HepG2 (cell line): ENCODE measurements at regions not wholly inside any gene's neighbourhood (a gene's known extent, or its start where the extent isn't known, plus 50 kb on each side); places are given as distances from the start of the nearest gene placed in this dataset.
A peak's percentile ranks its signal among the peaks of the same experiment; 100 is the strongest.

Source experiments
- ATAC-seq: fragments of 200-7000 bp; cut with Tn5 transposase; 3 replicates; pipeline ENCODE4 v1.9.1; 2020; ENCODE audit warnings: mild to moderate bottlenecking, moderate library complexity
- BruUV-seq: library from RNA; stranded (reverse); fragments of 400-500 nt; replicated peaks from 2 replicates; lab custom pipeline; 2021; lab: Mats Ljungman, UMichigan
- CTCF ChIA-PET: fragments of 300-600 bp; formaldehyde crosslinking; extraction: SDS; loops from one replicate; lab custom pipeline; 2021; ENCODE audit warnings: low total read pairs, inconsistent platforms, low intra/inter-chr PET ratio; lab: Yijun Ruan, JAX
- POLR2A ChIA-PET: fragments of 350-600 bp; sonication (Branson Sonifier 250); formaldehyde crosslinking; loops from one replicate; lab custom pipeline; 2020; ENCODE audit warnings: antibody characterized with exemption, inconsistent platforms; lab: Yijun Ruan, JAX
- DNase-seq: peaks from one replicate; pipeline ENCODE4 v3.0.0-alpha.2; 2015; ENCODE audit warnings: low spot score
- FAIRE-seq: peaks from 3 replicates; lab custom pipeline; 2011; peaks lifted over from hg19 to GRCh38; lab: Jason Lieb, UNC
- H2AFZ ChIP-seq: one replicate; pipeline ENCODE4 v1.6.1; 2011; ENCODE audit warnings: low read length, inconsistent platforms
- H3K27ac ChIP-seq: fragments of 300-600 bp; 3 replicates; pipeline ENCODE4 v1.8.0; 2011; ENCODE audit warnings: mixed run types, mild to moderate bottlenecking, mixed read lengths, low read length, inconsistent platforms; ENCODE audit not compliant: insufficient read depth; ENCODE audit errors: extremely low read length
- H3K27me3 ChIP-seq, 2 experiments: fragments of 200-600 bp in 1 of 2; 2 replicates in 1 of 2; 3 replicates in 1 of 2; pipeline versions ENCODE4 v1.6.0 to v1.8.0; 2011; ENCODE audit warnings: low read length in 2 of 2, mild to moderate bottlenecking in 2 of 2, moderate library complexity in 2 of 2, inconsistent platforms in 1 of 2; ENCODE audit not compliant: insufficient read depth in 2 of 2, control insufficient read depth in 1 of 2
- H3K36me3 ChIP-seq, 2 experiments: fragments of 200-600 bp in 1 of 2; replicated peaks in 1 of 2; 2 replicates in 1 of 2; 3 replicates in 1 of 2; pipeline versions ENCODE4 v1.5.1 to v1.8.0; 2011; ENCODE audit warnings: low read length in 2 of 2, inconsistent platforms in 1 of 2; ENCODE audit not compliant: insufficient read depth in 2 of 2, control insufficient read depth in 1 of 2
- H3K4me1 ChIP-seq: 2 replicates; pipeline ENCODE4 v1.5.1; 2012; ENCODE audit warnings: low read length, inconsistent platforms; ENCODE audit not compliant: insufficient read depth
- H3K4me2 ChIP-seq: 2 replicates; pipeline ENCODE4 v1.6.0; 2011; ENCODE audit warnings: low read depth, low read length, inconsistent platforms
- H3K4me3 ChIP-seq, 3 experiments: fragments of 200-600 bp in 1 of 3; sonication (generic), shearing (Covaris generic) in 1 of 3; replicated peaks in 1 of 3; 2 replicates each; pipeline ENCODE4 v1.5.1; 2011 to 2016; ENCODE audit warnings: low read length in 3 of 3, inconsistent platforms in 2 of 3, low read depth in 2 of 3, mild to moderate bottlenecking in 2 of 3, control low read depth in 1 of 3, mixed read lengths in 1 of 3; ENCODE audit not compliant: insufficient read depth in 1 of 3
- H3K79me2 ChIP-seq: one replicate; pipeline ENCODE4 v1.6.1; 2011; ENCODE audit warnings: low read length, inconsistent platforms; ENCODE audit not compliant: insufficient read depth
- H3K9ac ChIP-seq: 2 replicates; pipeline ENCODE4 v1.6.0; 2011; ENCODE audit warnings: mild to moderate bottlenecking, low read depth, low read length, inconsistent platforms; ENCODE audit not compliant: insufficient read depth
- H3K9me3 ChIP-seq: 2 replicates; pipeline ENCODE4 v1.5.1; 2012; ENCODE audit warnings: mild to moderate bottlenecking, low read length
- H4K20me1 ChIP-seq: 2 replicates; pipeline ENCODE4 v1.6.0; 2011; ENCODE audit warnings: inconsistent platforms, mild to moderate bottlenecking, low read length, moderate library complexity; ENCODE audit not compliant: insufficient read depth
- PRDM4 ChIP-seq: sonication (generic); formaldehyde crosslinking; IDR thresholded peaks from 2 replicates; pipeline ENCODE4 v1.9.0; 2021; ENCODE audit warnings: missing genetic modification reagents, borderline replicate concordance
- SOX13 ChIP-seq, 3 experiments: fragments of 450-650 bp in 1 of 3; sonication (generic) in 1 of 3; formaldehyde crosslinking in 1 of 3; IDR thresholded peaks in 2 of 3; conservative IDR thresholded peaks in 1 of 3; 2 replicates each; pipeline versions ENCODE4 v1.5.0 to v1.6.1; 2016 to 2020; ENCODE audit warnings: antibody characterized with exemption in 1 of 3, mild to moderate bottlenecking in 1 of 3, missing compliant biosample characterization in 1 of 3, missing genetic modification reagents in 1 of 3, moderate library complexity in 1 of 3
- SRSF4 ChIP-seq: fragments of 200-400 bp; formaldehyde crosslinking; IDR thresholded peaks from one replicate; pipeline ENCODE4 v1.6.1; 2018; ENCODE audit warnings: mild to moderate bottlenecking, low read depth, low read length, moderate library complexity; ENCODE audit not compliant: poor library complexity, severe bottlenecking
- ZBTB40 ChIP-seq, 2 experiments: fragments of 450-650 bp in 1 of 2; sonication (generic) in 1 of 2; formaldehyde crosslinking in 1 of 2; IDR thresholded peaks; 2 replicates each; pipeline versions ENCODE4 v1.6.1 to v1.8.0; 2016 to 2022; ENCODE audit warnings: antibody characterized with exemption in 1 of 2, mild to moderate bottlenecking in 1 of 2, missing genetic modification reagents in 1 of 2
- ZNF253 ChIP-seq: sonication (generic); formaldehyde crosslinking; IDR thresholded peaks from 2 replicates; pipeline ENCODE4 v1.8.0; 2022; ENCODE audit warnings: mild to moderate bottlenecking, missing genetic modification reagents, borderline replicate concordance
- ZNF460 ChIP-seq: sonication (generic); formaldehyde crosslinking; IDR thresholded peaks from 2 replicates; pipeline ENCODE4 v1.5.1; 2020; ENCODE audit warnings: missing genetic modification reagents, mild to moderate bottlenecking, borderline replicate concordance
- ZNF468 ChIP-seq: sonication (generic); formaldehyde crosslinking; IDR thresholded peaks from 2 replicates; pipeline ENCODE4 v1.8.0; 2022; ENCODE audit warnings: mild to moderate bottlenecking, moderate library complexity, missing genetic modification reagents
- ZNF589 ChIP-seq: sonication (generic); formaldehyde crosslinking; conservative IDR thresholded peaks from 2 replicates; pipeline ENCODE4 v1.8.0; 2022; ENCODE audit warnings: mild to moderate bottlenecking, moderate library complexity, missing genetic modification reagents
- ZNF747 ChIP-seq: sonication (generic); formaldehyde crosslinking; IDR thresholded peaks from 2 replicates; pipeline ENCODE4 v1.8.1; 2023; ENCODE audit warnings: missing genetic modification reagents, mild to moderate bottlenecking, borderline replicate concordance
- WGBS: methylation state at CpG from one replicate; pipeline ENCODE4 v1.1.6; 2017; ENCODE audit warnings: low lambda C conversion rate; 5-methylcytosine and 5-hydroxymethylcytosine counted together
- in situ Hi-C: cut with HindIII; loops from 2 replicates; pipeline ENCODE4 v1.10.0; 2017; ENCODE audit warnings: low pct_unique_long_range_greater_than_20kb; ENCODE audit not compliant: extremely low pct_ligation_motif_present
- intact Hi-C: fragments of 100-400 bp; cut with micrococcal nuclease; formaldehyde crosslinking; loops from one replicate; pipeline ENCODE4 v1.10.0; 2022; ENCODE audit not compliant: unreplicated experiment

GRCh38 chr16:85986931-85987749 is 88.2 kb downstream of the IRF8 start:
- no peak overlapping the region for H3K9ac ChIP-seq
- no peak for TF ChIP-seq ZNF468 (CRISPR knock-in tag)
- TF ChIP-seq ZNF460 (CRISPR knock-in tag) = no peak
- no peak for TF ChIP-seq ZNF589 (CRISPR knock-in tag)
- TF ChIP-seq PRDM4 (CRISPR knock-in tag) = no peak
- no peak for TF ChIP-seq SRSF4
- TF ChIP-seq SOX13 (IDR thresholded peaks at IDR 0.05) = no peak
- no peak for TF ChIP-seq SOX13 (CRISPR knock-in tag; conservative IDR thresholded peaks at IDR 0.05 in 1 of 2, IDR thresholded peaks at IDR 0.05 in 1 of 2)
- TF ChIP-seq ZNF253 = no peak
- TF ChIP-seq ZNF747 (CRISPR knock-in tag) = no peak
- TF ChIP-seq ZBTB40 (IDR thresholded peaks at IDR 0.05) = no peak
- TF ChIP-seq ZBTB40 (CRISPR knock-in tag; IDR thresholded peaks at IDR 0.05) = 0 out of 2 replicates have a peak, but pooled peaks have one; percentile 15

More at GRCh38 chr16:85986931-85987749, 88.2 kb downstream of the IRF8 start:
- Histone ChIP-seq H2AFZ (peak overlapping the region; percentile 1), H3K36me3 (no peaks in the 10 kb centered on the region), H3K9me3 (no peaks in the 10 kb centered on the region), H3K4me3 (peak overlapping the region; percentile 3 to 61 (median 6); a peak in 5 of 6 replicates), H4K20me1 (no peaks in the 10 kb centered on the region), H3K27me3 (peaks cover 0 to 39% of the 10 kb centered on the region in 2 experiments; a peak in 3 of 5 replicates), H3K4me2 (peak overlapping the region; percentile 71), H3K79me2 (no peaks in the 10 kb centered on the region), H3K27ac (no peak overlapping the region), H3K4me1 (peaks cover 8% of the 10 kb centered on the region; the same call in 1 of the 2 replicates)
- CTCF ChIA-PET = interaction anchor here (0.9 to 4.3 kb wide), 3 partner anchors 162 to 169 kb away, joined by 3 to 108 read pairs (median 7); no protein-coding TSS in a partner anchor
- FAIRE-seq (no peak), DNase-seq (peak; percentile 12), ATAC-seq (peak; percentile 66)
- intact Hi-C loops = loop anchor here (1.0 kb wide), 1 partner anchor 166 kb away; no protein-coding TSS in a partner anchor
- WGBS = 2% methylated on average over 10 of the region's 12 CpGs
- in situ Hi-C loops = loop anchor here (5.0 kb wide), 1 partner anchor 165 kb away; no protein-coding TSS in a partner anchor
- POLR2A ChIA-PET = interaction anchor here (1.2 kb wide), 1 partner anchor 166 kb away, joined by 4 read pairs; no protein-coding TSS in a partner anchor
- BruUV-seq = no TSS peak
